Stimulated activated CD4-positive, alpha-beta T cell treated with anti-CD3 and anti-CD28 coated beads, Interleukin-12 subunit alpha, Interleukin-12 subunit beta, amount 100 ng/mL, for 24 hours (primary cell): ENCODE measurements at regions not wholly inside any gene's neighbourhood (a gene's known extent, or its start where the extent isn't known, plus 50 kb on each side); places are given as distances from the start of the nearest gene placed in this dataset.
"Not testable (repeated sequence)": the region's sequence is repeated elsewhere in the genome, so short reads cannot be mapped to it uniquely, and the experiment has no call there.

ENCODE experiments used
- DNase-seq, 2 experiments: peaks; one replicate each; pipeline ENCODE4 v3.0.0-alpha.2; 2020; ENCODE audit warnings: low read depth in 2 of 2

DNA sequence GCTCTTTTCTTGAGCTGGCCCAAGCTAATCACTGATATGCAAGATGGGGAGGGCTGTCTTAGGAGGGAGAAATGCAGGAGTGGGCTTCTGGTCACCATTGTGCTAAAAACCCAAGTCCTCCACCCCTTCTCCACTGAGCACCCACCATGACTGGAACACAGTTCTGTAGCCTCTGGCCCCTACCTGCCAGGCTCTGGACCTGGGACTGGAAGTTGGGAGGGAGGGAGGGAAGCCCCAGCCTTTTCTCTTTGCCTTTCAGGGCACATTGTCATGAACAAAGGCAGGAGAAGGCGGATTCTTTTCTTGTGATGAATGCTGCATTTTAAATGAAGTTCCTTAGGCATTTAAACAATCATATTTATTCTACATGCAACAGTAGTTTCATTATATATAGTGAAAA, 559.1 kb upstream of the TRPC7 start:
- DNase-seq = no peak

GRCh38 chr5:136910625-136911024, 545.3 kb upstream of the TRPC7 start:
- DNase-seq = no peak

GRCh38 chr5:136909906-136910305, 544.6 kb upstream of the TRPC7 start:
- DNase-seq = no peak

- no peak for DNase-seq
Observed at GRCh38 chr5:136907371-136907770, 542.0 kb upstream of the TRPC7 start.

- DNase-seq = no peak
Observed at GRCh38 chr5:136906545-136906944, 541.2 kb upstream of the TRPC7 start.

- DNase-seq = no peak
Observed at GRCh38 chr5:136905571-136905970, 540.2 kb upstream of the TRPC7 start.

- DNase-seq = no peak
Observed at GRCh38 chr5:136894070-136894469, 528.7 kb upstream of the TRPC7 start.

GRCh38 chr5:136892000-136892399, 526.7 kb upstream of the TRPC7 start:
- no peak for DNase-seq

- no peak for DNase-seq
Observed at GRCh38 chr5:136891175-136891972, 526.0 kb upstream of the TRPC7 start.

DNA sequence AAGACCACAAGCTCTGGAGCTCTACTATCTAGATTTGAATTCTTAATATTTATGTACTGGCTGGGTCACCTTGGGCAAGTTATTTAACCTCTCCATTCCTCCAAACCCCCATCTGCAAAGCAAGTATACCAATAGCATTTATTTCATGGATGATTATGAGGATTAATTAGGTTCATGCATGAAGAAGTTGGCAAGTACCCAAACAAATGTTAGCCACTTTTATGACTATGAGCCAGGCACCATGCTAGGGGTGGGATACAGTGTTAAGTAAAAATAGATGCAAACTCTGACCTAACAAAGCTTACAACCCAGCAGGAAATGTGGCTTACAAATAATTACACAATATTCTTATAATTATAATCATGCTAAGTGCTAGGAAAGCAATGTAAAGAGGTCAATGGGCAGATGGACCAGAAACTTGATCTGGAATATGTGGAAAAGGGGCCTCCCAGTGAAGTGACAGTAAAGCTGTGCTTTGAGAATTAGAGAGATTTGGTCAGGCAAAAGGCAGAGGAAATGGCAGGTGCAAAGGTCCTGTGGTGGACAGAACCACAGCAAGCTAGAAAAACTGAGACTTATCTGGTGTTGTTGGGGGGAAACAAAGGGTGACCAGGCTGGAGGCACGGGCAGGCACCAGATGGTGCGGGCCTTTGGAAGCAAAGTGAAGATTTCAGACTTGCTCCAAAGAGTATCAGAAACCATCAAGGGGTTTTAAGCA, 525.2 kb upstream of the TRPC7 start:
- no peak for DNase-seq

GRCh38 chr5:136886608-136887007, 521.3 kb upstream of the TRPC7 start:
- DNase-seq = no peak

GRCh38 chr5:136864960-136865359, 499.6 kb upstream of the TRPC7 start:
- DNase-seq = no peak

DNA sequence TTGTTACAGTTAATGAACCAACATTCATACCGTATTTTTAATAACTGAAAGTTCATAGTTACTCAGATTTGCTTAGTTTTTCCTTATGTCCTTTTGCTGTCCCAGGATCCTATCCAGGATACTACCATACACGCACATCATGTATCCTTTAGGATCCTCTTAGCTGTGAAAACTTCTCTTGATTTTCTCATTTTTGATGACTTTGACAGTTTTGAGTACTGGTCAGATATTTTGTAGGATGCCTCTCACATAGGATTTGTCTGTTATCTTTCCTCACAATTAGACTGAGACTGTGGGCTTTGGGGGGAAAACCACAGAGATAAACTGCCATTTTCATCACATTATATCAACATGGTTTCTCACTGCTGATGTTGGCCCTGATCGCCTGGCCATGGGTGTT, 491.3 kb upstream of the TRPC7 start:
- no peak for DNase-seq

GRCh38 chr5:136853971-136854370, 488.6 kb upstream of the TRPC7 start:
- no peak for DNase-seq

- DNase-seq = no peak
Observed at GRCh38 chr5:136840601-136841000, 475.3 kb upstream of the TRPC7 start.

GRCh38 chr5:136836093-136836492, 470.7 kb upstream of the TRPC7 start:
- DNase-seq = no peak

- no peak for DNase-seq
Observed at GRCh38 chr5:136820848-136821247, 455.5 kb upstream of the TRPC7 start.

GRCh38 chr5:136819526-136820302, 454.4 kb upstream of the TRPC7 start:
- DNase-seq = no peak

DNA sequence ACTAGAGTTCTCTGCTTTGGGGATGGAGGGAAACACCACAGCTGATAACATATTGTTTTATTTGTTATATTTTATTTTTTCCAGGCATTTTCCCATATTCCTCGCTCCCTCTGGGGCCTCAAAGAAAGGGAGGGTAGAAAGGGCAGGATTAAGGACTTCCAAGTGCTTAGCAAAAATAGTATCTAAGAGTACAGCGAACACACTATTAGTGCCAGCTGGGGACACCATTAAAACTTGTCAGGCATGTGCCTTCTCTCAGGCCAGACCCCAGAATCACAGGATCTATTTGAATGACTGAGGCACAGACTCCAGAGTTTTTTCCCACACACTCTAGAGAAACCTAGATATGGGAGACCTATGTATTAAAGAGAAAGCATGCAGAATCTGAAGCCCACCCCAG, 451.0 kb upstream of the TRPC7 start:
- no peak for DNase-seq

DNA sequence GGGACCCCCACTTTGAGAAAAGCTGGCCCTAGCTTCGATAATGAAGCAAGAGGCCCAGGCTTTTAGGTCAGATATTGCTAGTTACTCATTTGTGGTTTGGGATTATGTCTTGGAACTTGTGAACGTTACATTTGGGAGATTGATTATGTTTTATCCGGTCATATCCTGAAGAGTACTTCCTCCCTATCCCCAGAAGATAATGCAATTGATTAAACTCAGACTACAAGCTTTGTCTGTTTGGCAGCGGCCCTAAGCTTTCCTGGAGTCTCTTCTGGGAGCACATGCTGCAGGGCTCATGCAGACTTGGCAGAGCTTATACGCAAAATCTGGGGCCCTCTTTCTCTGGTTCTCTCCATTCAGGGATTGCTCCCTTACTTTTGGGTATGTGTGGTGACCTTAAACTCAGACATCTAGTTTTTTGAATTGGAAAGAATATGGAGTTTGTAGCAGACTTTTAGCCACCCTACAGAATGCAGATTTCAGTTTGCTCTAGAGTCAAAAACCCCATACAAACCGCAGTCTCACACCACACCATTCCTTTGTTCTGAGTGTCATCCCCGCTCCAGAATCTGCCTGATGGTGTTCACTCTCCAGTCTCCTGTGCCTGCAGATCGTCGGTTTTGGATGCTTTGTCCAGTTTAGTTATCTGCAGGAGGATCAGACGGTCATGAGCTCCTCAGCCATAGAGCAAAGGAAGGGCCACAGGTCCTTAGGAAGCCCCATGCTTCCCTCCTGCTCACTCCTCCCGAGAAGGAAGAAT, 449.5 kb upstream of the TRPC7 start:
- DNase-seq = no peak

- DNase-seq = not testable (repeated sequence)
Observed at GRCh38 chr5:136812270-136812669, 446.9 kb upstream of the TRPC7 start.

DNA sequence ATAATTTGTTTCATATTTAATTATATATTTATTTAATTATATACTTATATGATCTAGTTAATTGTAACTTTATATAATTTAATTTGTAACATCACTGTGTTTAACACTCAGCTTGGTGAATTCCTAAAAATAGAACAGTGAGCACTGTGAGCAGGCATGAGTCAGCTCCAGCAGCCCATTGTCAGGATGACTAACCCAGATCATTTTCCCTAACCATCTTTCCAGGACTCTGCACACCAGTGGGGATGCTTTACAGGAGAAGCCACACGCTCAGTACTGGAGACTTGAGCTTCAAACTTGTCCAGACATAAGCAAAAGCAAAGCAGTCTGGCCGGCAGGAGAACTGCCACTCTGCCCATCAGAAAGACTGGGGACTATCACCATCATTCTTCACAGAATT, 446.2 kb upstream of the TRPC7 start:
- DNase-seq = no peak
